ACC112 (cell line): ENCODE measurements at regions not wholly inside any gene's neighbourhood (a gene's known extent, or its start where the extent isn't known, plus 50 kb on each side); places are given as distances from the start of the nearest gene placed in this dataset.
A peak's percentile ranks its signal among the peaks of the same experiment; 100 is the strongest.

ENCODE experiments used
- H2AFZ ChIP-seq: fragments of 200-600 bp; sonication (generic); one replicate; pipeline ENCODE4 v1.6.0; 2017; ENCODE audit warnings: antibody characterized with exemption, low read length; ENCODE audit not compliant: unreplicated experiment
- H3K27ac ChIP-seq: fragments of 200-600 bp; sonication (generic); 2 replicates; pipeline ENCODE4 v1.5.1; 2014; ENCODE audit warnings: low read depth, mild to moderate bottlenecking, antibody characterized with exemption, low read length, moderate library complexity
- H3K27me3 ChIP-seq: fragments of 200-600 bp; sonication (generic); 2 replicates; pipeline ENCODE4 v1.6.1; 2014; ENCODE audit warnings: mild to moderate bottlenecking, antibody characterized with exemption, low read length, moderate library complexity, mixed read lengths; ENCODE audit not compliant: insufficient read depth
- H3K36me3 ChIP-seq: fragments of 200-600 bp; sonication (generic); 2 replicates; pipeline ENCODE4 v1.6.1; 2016; ENCODE audit warnings: mild to moderate bottlenecking, antibody characterized with exemption, low read length, moderate library complexity, mixed read lengths; ENCODE audit not compliant: insufficient read depth
- H3K4me1 ChIP-seq: fragments of 200-600 bp; sonication (generic); one replicate; pipeline ENCODE4 v1.6.1; 2016; ENCODE audit warnings: low read length, mixed read lengths; ENCODE audit not compliant: insufficient read depth, unreplicated experiment, control insufficient read depth
- H3K4me3 ChIP-seq: fragments of 200-600 bp; sonication (generic); 2 replicates; pipeline ENCODE4 v1.5.1; 2014; ENCODE audit warnings: mild to moderate bottlenecking, low read depth, low read length
- H3K79me2 ChIP-seq: fragments of 200-600 bp; sonication (generic); one replicate; pipeline ENCODE4 v1.6.0; 2016; ENCODE audit warnings: low read length; ENCODE audit not compliant: control insufficient read depth, unreplicated experiment, insufficient read depth

GRCh38 chr3:128556384-128556783 lies 63.4 kb upstream of the GATA2 start:
- no peak overlapping the region for H2AFZ ChIP-seq
- no peaks in the 10 kb centered on the region for H3K36me3 ChIP-seq
- no peak overlapping the region for H3K27ac ChIP-seq
- H3K79me2 ChIP-seq, result no peaks in the 10 kb centered on the region
- no peak overlapping the region for H3K4me3 ChIP-seq
- H3K4me1 ChIP-seq, result peaks cover 9% of the 10 kb centered on the region
- H3K27me3 ChIP-seq, result peaks cover 35% of the 10 kb centered on the region

GRCh38 chr3:128555841-128556240 lies 62.8 kb upstream of the GATA2 start:
- H3K79me2 ChIP-seq, result no peaks in the 10 kb centered on the region
- H2AFZ ChIP-seq, result no peak overlapping the region
- H3K4me3 ChIP-seq, result no peak overlapping the region
- H3K4me1 ChIP-seq, result peaks cover 9% of the 10 kb centered on the region
- H3K36me3 ChIP-seq, result no peaks in the 10 kb centered on the region
- H3K27me3 ChIP-seq, result peaks cover 35% of the 10 kb centered on the region
- no peak overlapping the region for H3K27ac ChIP-seq

- no peak overlapping the region for H2AFZ ChIP-seq
- H3K27me3 ChIP-seq, result peaks cover 35% of the 10 kb centered on the region
- H3K27ac ChIP-seq, result no peak overlapping the region
- H3K4me1 ChIP-seq, result peaks cover 9% of the 10 kb centered on the region
- H3K4me3 ChIP-seq, result peak overlapping the region; percentile 51; the same call in 1 of the 2 replicates
- no peaks in the 10 kb centered on the region for H3K79me2 ChIP-seq
- no peaks in the 10 kb centered on the region for H3K36me3 ChIP-seq
These were observed 62.3 kb upstream of the GATA2 start for GRCh38 chr3:128555098-128555825.

GRCh38 chr3:128554465-128555097 lies 61.6 kb upstream of the GATA2 start:
- Histone ChIP-seq H3K27ac (no peak overlapping the region), H3K4me1 (peaks cover 13% of the 10 kb centered on the region), H3K79me2 (no peaks in the 10 kb centered on the region), H3K36me3 (no peaks in the 10 kb centered on the region), H2AFZ (no peak overlapping the region), H3K27me3 (peaks cover 30% of the 10 kb centered on the region), H3K4me3 (no peak overlapping the region)

DNA sequence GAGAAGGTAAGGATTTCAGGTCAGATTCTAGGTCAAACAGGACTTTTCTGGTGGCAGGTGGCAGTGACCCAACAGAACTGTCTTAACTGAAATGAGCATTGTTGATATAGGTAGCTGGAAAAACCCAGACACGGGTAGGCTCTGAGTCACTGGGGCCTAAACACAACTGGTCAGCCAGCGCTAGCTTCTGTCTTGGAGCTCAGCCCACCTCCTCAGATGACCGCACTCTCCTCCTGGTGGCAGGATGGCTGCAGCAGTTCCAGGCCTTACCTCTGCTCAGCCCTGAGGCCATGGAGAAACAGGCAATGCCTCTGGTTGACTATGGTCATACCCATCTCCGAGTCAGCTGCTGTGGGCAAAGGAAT lies 61.1 kb upstream of the GATA2 start:
- H3K4me3 ChIP-seq, result no peak overlapping the region
- no peak overlapping the region for H3K27ac ChIP-seq
- H2AFZ ChIP-seq, result no peak overlapping the region
- peaks cover 27% of the 10 kb centered on the region for H3K27me3 ChIP-seq
- peaks cover 18% of the 10 kb centered on the region for H3K4me1 ChIP-seq
- H3K79me2 ChIP-seq, result no peaks in the 10 kb centered on the region
- H3K36me3 ChIP-seq, result no peaks in the 10 kb centered on the region

DNA sequence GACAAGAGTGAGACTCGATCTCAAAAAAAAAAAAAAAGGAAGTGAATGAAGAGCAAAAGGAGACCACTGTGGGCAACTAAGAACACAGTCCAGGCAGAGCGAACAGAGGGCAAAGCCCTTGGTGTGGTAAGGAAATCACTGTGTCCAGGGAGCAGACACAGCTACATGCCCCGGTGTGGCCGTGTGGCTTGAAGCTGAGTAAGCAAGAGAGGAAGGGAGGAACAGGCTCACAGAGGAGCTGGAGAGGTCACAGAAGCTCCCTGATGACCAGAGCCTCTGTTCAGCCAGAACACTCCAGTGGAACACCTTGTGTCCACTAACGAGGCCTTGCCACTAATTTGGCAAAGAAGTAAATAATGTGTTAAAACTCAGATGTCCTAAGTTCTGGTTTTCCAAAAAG lies 60.6 kb upstream of the GATA2 start:
- peaks cover 27% of the 10 kb centered on the region for H3K27me3 ChIP-seq
- H3K36me3 ChIP-seq, result no peaks in the 10 kb centered on the region
- no peak overlapping the region for H3K27ac ChIP-seq
- no peak overlapping the region for H3K4me3 ChIP-seq
- no peak overlapping the region for H2AFZ ChIP-seq
- H3K79me2 ChIP-seq, result no peaks in the 10 kb centered on the region
- H3K4me1 ChIP-seq, result peaks cover 23% of the 10 kb centered on the region

DNA sequence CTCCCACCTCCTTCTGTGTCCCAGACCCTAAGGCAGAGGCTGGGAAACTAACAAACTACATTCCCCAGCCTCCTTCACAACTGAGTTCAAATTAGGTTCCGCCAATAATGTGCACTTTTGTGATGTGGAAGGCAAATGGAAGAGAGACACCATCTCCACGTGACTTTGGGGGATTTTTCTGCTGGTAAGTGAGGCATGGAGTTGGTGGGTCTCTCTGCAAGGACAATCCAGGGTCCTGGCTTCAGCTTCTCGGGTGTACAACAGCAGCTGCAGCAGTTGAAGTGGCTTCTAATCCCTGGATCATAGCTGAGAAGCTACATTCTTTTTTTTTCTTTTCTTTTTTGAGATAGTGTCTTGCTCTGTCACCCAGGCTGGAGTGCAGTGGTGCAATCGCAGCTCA lies 58.9 kb upstream of the GATA2 start:
- Histone ChIP-seq H3K79me2 (no peaks in the 10 kb centered on the region), H3K4me1 (peaks cover 40% of the 10 kb centered on the region), H2AFZ (no peak overlapping the region), H3K4me3 (no peak overlapping the region), H3K36me3 (no peaks in the 10 kb centered on the region), H3K27ac (no peak overlapping the region), H3K27me3 (peaks cover 25% of the 10 kb centered on the region)

GRCh38 chr3:128551451-128551850 lies 58.5 kb upstream of the GATA2 start:
- Histone ChIP-seq H2AFZ (no peak overlapping the region), H3K27me3 (peaks cover 21% of the 10 kb centered on the region), H3K27ac (no peak overlapping the region), H3K4me1 (peaks cover 44% of the 10 kb centered on the region), H3K36me3 (no peaks in the 10 kb centered on the region), H3K4me3 (no peak overlapping the region), H3K79me2 (no peaks in the 10 kb centered on the region)

DNA sequence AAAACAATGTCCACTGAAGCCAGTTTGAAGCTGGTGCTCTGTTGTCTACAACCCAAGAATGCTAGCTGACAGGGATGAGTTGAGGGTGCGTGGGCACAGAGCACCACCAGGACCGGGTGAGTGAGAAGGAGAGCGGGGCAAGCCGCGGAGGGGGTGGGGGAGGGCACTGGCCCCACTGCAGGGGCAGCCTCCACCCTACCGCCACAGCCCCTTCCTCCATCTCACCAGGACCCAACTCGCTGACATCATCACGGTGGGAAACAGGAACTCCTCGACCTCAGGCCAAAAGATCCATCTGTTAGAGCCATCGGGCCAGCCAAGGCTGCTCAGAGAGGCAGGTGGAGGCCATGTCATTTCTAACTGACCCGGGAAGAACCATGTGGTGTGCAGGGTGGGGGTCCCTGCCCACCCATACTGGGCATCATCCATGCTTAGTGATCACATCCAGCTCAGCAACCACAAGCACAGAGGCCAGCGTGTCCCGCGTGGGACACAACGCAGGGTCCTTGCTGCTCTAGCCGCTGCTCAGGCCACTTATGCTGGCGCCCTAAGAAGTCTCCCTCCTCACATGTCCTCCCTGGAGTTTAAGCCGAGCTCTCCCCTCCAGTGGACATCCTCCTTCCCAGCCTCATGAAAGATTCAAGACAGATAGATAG lies 57.6 kb upstream of the GATA2 start:
- Histone ChIP-seq H3K79me2 (no peaks in the 10 kb centered on the region), H3K4me1 (peaks cover 45% of the 10 kb centered on the region), H3K27ac (no peak overlapping the region), H3K27me3 (peaks cover 15% of the 10 kb centered on the region; the same call in 1 of the 2 replicates), H2AFZ (no peak overlapping the region), H3K4me3 (no peak overlapping the region), H3K36me3 (no peaks in the 10 kb centered on the region)

- H3K36me3 ChIP-seq, result no peaks in the 10 kb centered on the region
- 0 out of 2 replicates have a peak overlapping the region, but pooled peaks have one; percentile 56 for H3K27ac ChIP-seq
- no peaks in the 10 kb centered on the region for H3K79me2 ChIP-seq
- peaks cover 10% of the 10 kb centered on the region; the same call in 1 of the 2 replicates for H3K27me3 ChIP-seq
- no peak overlapping the region for H3K4me3 ChIP-seq
- H2AFZ ChIP-seq, result no peak overlapping the region
- peaks cover 41% of the 10 kb centered on the region for H3K4me1 ChIP-seq
These were observed 57.1 kb upstream of the GATA2 start for GRCh38 chr3:128550113-128550440.
